H1 (cell line): ENCODE measurements at regions not wholly inside any gene's neighbourhood (a gene's known extent, or its start where the extent isn't known, plus 50 kb on each side); places are given as distances from the start of the nearest gene placed in this dataset.
A peak's percentile ranks its signal among the peaks of the same experiment; 100 is the strongest.

Experiments
- CTCF ChIA-PET: fragments of 300-600 bp; sonication (Branson Sonifier 250); formaldehyde crosslinking; loops from one replicate; lab custom pipeline; 2021; ENCODE audit not compliant: partially characterized antibody; lab: Charles Lee
- POLR2A ChIA-PET: fragments of 300-600 bp; sonication (Branson Sonifier 250); formaldehyde crosslinking; loops from one replicate; lab custom pipeline; 2021; ENCODE audit warnings: inconsistent platforms; ENCODE audit not compliant: partially characterized antibody; lab: Charles Lee
- DNase-seq, 2 experiments: peaks; one replicate each; pipeline versions ENCODE4 v3.0.0 to v3.0.0-alpha.2; 2010 to 2022; ENCODE audit warnings: low spot score in 2 of 2, low read depth in 1 of 2, mixed read lengths in 1 of 2
- FAIRE-seq: peaks from 2 replicates; lab custom pipeline; 2011; peaks lifted over from hg19 to GRCh38; lab: Jason Lieb, UNC
- H2AFZ ChIP-seq: 2 replicates; pipeline ENCODE4 v1.8.1; 2012; ENCODE audit warnings: low read length, inconsistent platforms
- H2AK5ac ChIP-seq: 2 replicates; pipeline ENCODE4 v1.6.1; 2013; ENCODE audit warnings: low read depth, low read length
- H2BK120ac ChIP-seq: replicated peaks from 2 replicates; pipeline ENCODE3; 2013; ENCODE audit warnings: low read depth, low read length, inconsistent platforms
- H2BK12ac ChIP-seq: 2 replicates; pipeline ENCODE4 v1.6.1; 2013; ENCODE audit warnings: low read depth, low read length
- H2BK15ac ChIP-seq: 2 replicates; pipeline ENCODE4 v1.6.1; 2013; ENCODE audit warnings: low read length
- H2BK20ac ChIP-seq: 2 replicates; pipeline ENCODE4 v1.6.1; 2013; ENCODE audit warnings: low read length
- H2BK5ac ChIP-seq: 2 replicates; pipeline ENCODE4 v1.6.1; 2013; ENCODE audit warnings: low read depth, low read length
- H3K14ac ChIP-seq: 2 replicates; pipeline ENCODE4 v1.6.1; 2013; ENCODE audit warnings: inconsistent platforms; ENCODE audit not compliant: insufficient read length
- H3K18ac ChIP-seq: 2 replicates; pipeline ENCODE4 v1.6.1; 2013; ENCODE audit warnings: low read length; ENCODE audit errors: extremely low read depth
- H3K23ac ChIP-seq: 2 replicates; pipeline ENCODE4 v1.6.1; 2013; ENCODE audit warnings: inconsistent platforms; ENCODE audit not compliant: insufficient read length
- H3K23me2 ChIP-seq: 2 replicates; pipeline ENCODE4 v1.6.1; 2013; ENCODE audit warnings: low read depth, low read length
- H3K27ac ChIP-seq: 2 replicates; pipeline ENCODE4 v1.6.1; 2011; ENCODE audit warnings: low read depth, low read length, inconsistent platforms
- H3K27me3 ChIP-seq, 4 experiments: replicated peaks in 1 of 4; 1 replicate in 1 of 4; 2 replicates in 3 of 4; pipeline versions ENCODE4 v1.6.1 to v1.8.1; 2011 to 2013; ENCODE audit warnings: low read length in 3 of 4, mild to moderate bottlenecking in 3 of 4, inconsistent platforms in 2 of 4, mixed read lengths in 2 of 4, moderate library complexity in 1 of 4; ENCODE audit not compliant: control insufficient read depth in 3 of 4, insufficient read depth in 3 of 4; ENCODE audit errors: extremely low read depth in 1 of 4
- H3K36me3 ChIP-seq, 4 experiments: 2 replicates each; pipeline versions ENCODE4 v1.6.1 to v1.8.1; 2011 to 2013; ENCODE audit warnings: mild to moderate bottlenecking in 4 of 4, low read length in 3 of 4, moderate library complexity in 2 of 4, control low read depth in 1 of 4, inconsistent platforms in 1 of 4; ENCODE audit not compliant: insufficient read depth in 4 of 4, control insufficient read depth in 2 of 4
- H3K4ac ChIP-seq: replicated peaks from 2 replicates; pipeline ENCODE3; 2013; ENCODE audit warnings: low read length, low read depth, mixed read lengths, inconsistent platforms; ENCODE audit not compliant: insufficient read length
- H3K4me1 ChIP-seq, 4 experiments: replicated peaks in 1 of 4; 1 replicate in 1 of 4; 2 replicates in 3 of 4; pipeline versions ENCODE4 v1.6.1 to v1.8.1; 2011 to 2013; ENCODE audit warnings: low read length in 3 of 4, inconsistent platforms in 2 of 4, mixed read lengths in 1 of 4; ENCODE audit not compliant: insufficient read depth in 4 of 4, control insufficient read depth in 3 of 4
- H3K4me2 ChIP-seq, 2 experiments: 2 replicates each; pipeline versions ENCODE4 v1.6.1 to v1.8.1; 2011 to 2013; ENCODE audit warnings: low read depth in 2 of 2, low read length in 2 of 2, control low read depth in 1 of 2, inconsistent platforms in 1 of 2, mild to moderate bottlenecking in 1 of 2; ENCODE audit not compliant: insufficient read depth in 1 of 2
- H3K4me3 ChIP-seq, 4 experiments: fragments of 200-600, 300-600 bp in 1 of 4; sonication (generic), shearing (Covaris generic), sonication (Bioruptor Twin) in 1 of 4; 2 replicates each; pipeline versions ENCODE4 v1.5.1 to v1.8.1; 2011 to 2016; ENCODE audit warnings: low read length in 4 of 4, low read depth in 3 of 4, control low read depth in 2 of 4, inconsistent platforms in 2 of 4, mild to moderate bottlenecking in 2 of 4, mixed read lengths in 1 of 4, moderate library complexity in 1 of 4; ENCODE audit not compliant: insufficient read depth in 2 of 4; ENCODE audit errors: extremely low read depth in 1 of 4
- H3K56ac ChIP-seq: replicated peaks from 2 replicates; pipeline ENCODE3; 2013; ENCODE audit warnings: low read depth, mild to moderate bottlenecking, mixed read lengths, low read length, inconsistent platforms; ENCODE audit not compliant: insufficient read length
- H3K79me1 ChIP-seq: 2 replicates; pipeline ENCODE4 v1.6.1; 2013; ENCODE audit warnings: low read depth, low read length, control low read depth
- H3K79me2 ChIP-seq, 2 experiments: 2 replicates each; pipeline versions ENCODE4 v1.6.1 to v1.8.1; 2012 to 2013; ENCODE audit warnings: low read length in 2 of 2, mild to moderate bottlenecking in 2 of 2, inconsistent platforms in 1 of 2; ENCODE audit not compliant: insufficient read depth in 2 of 2, control insufficient read depth in 1 of 2
- H3K9ac ChIP-seq, 4 experiments: replicated peaks in 1 of 4; 1 replicate in 1 of 4; 2 replicates in 3 of 4; pipeline versions ENCODE4 v1.6.1 to v1.8.1; 2011 to 2013; ENCODE audit warnings: low read depth in 3 of 4, low read length in 3 of 4, control low read depth in 2 of 4, mild to moderate bottlenecking in 2 of 4, moderate library complexity in 2 of 4, inconsistent platforms in 1 of 4; ENCODE audit errors: extremely low read depth in 1 of 4
- H3K9me3 ChIP-seq, 2 experiments: 2 replicates each; pipeline versions ENCODE4 v1.6.1 to v1.8.1; 2012 to 2013; ENCODE audit warnings: mild to moderate bottlenecking in 2 of 2, moderate library complexity in 2 of 2, control low read depth in 1 of 2, inconsistent platforms in 1 of 2, low read depth in 1 of 2, low read length in 1 of 2, mixed read lengths in 1 of 2; ENCODE audit not compliant: insufficient read depth in 2 of 2
- H4K20me1 ChIP-seq, 2 experiments: replicated peaks in 1 of 2; 2 replicates each; pipeline versions ENCODE3 to v1.8.1; 2011 to 2013; ENCODE audit warnings: inconsistent platforms in 2 of 2, low read length in 2 of 2, mild to moderate bottlenecking in 1 of 2; ENCODE audit not compliant: insufficient read depth in 2 of 2, control insufficient read depth in 1 of 2
- H4K5ac ChIP-seq: 2 replicates; pipeline ENCODE4 v1.6.1; 2013; ENCODE audit warnings: low read length, low read depth, mixed read lengths, inconsistent platforms; ENCODE audit not compliant: insufficient read length
- H4K8ac ChIP-seq: 2 replicates; pipeline ENCODE4 v1.8.0; 2013; ENCODE audit warnings: mild to moderate bottlenecking, moderate library complexity, low read length, inconsistent platforms; ENCODE audit not compliant: insufficient read depth; ENCODE audit errors: extremely low read depth
- H4K91ac ChIP-seq: replicated peaks from 2 replicates; pipeline ENCODE3; 2013; ENCODE audit warnings: low read length, mixed read lengths, inconsistent platforms; ENCODE audit not compliant: insufficient read length
- ASH2L ChIP-seq: fragments of 200-600, 300-600 bp; sonication (generic); IDR thresholded peaks from one replicate; pipeline ENCODE4 v1.7.1; 2017; ENCODE audit warnings: low read length
- ATF2 ChIP-seq: IDR thresholded peaks from 2 replicates; pipeline ENCODE4 v1.6.1; 2012; ENCODE audit warnings: low read length, inconsistent platforms
- BCL11A ChIP-seq, 2 experiments: IDR thresholded peaks; one replicate each; pipeline ENCODE4 v1.6.1; 2011; ENCODE audit warnings: low read depth in 2 of 2, low read length in 2 of 2, mild to moderate bottlenecking in 2 of 2
- CBX5 ChIP-seq: fragments of 300-800, 300-1000 bp; sonication (generic); IDR thresholded peaks from 2 replicates; pipeline ENCODE4 v1.7.1; 2016; ENCODE audit warnings: antibody characterized with exemption, low read length, low read depth
- EP300 ChIP-seq, 2 experiments: IDR thresholded peaks; 1 replicate in 1 of 2; 2 replicates in 1 of 2; pipeline ENCODE4 v1.6.1; 2011 to 2012; ENCODE audit warnings: low read depth in 2 of 2, low read length in 2 of 2, mild to moderate bottlenecking in 2 of 2, borderline replicate concordance in 1 of 2, inconsistent platforms in 1 of 2, moderate library complexity in 1 of 2
- JUND ChIP-seq: IDR thresholded peaks from 2 replicates; pipeline ENCODE4 v1.6.1; 2011; ENCODE audit warnings: mild to moderate bottlenecking, improper control_type of control experiment, low read length
- KDM4A ChIP-seq: IDR thresholded peaks from one replicate; pipeline ENCODE4 v1.7.1; 2012; ENCODE audit warnings: low read depth, mild to moderate bottlenecking, moderate library complexity, low read length, inconsistent platforms; ENCODE audit not compliant: severe bottlenecking
- MAFK ChIP-seq: IDR thresholded peaks from 2 replicates; pipeline ENCODE4 v1.6.1; 2012; ENCODE audit warnings: low read depth, mild to moderate bottlenecking, improper control_type of control experiment, low read length
- POLR2AphosphoS5 ChIP-seq: IDR thresholded peaks from 2 replicates; pipeline ENCODE4 v1.6.1; 2011; ENCODE audit warnings: low read depth, low read length
- RBBP5 ChIP-seq: IDR thresholded peaks from 2 replicates; pipeline ENCODE4 v1.7.1; 2012; ENCODE audit warnings: low read depth, mild to moderate bottlenecking, inconsistent platforms, low read length, moderate library complexity, borderline replicate concordance
- RFX5 ChIP-seq: IDR thresholded peaks from 2 replicates; pipeline ENCODE4 v1.6.1; 2011; ENCODE audit warnings: low read depth, low read length, improper control_type of control experiment, borderline replicate concordance
- SIN3A ChIP-seq, 2 experiments: IDR thresholded peaks in 1 of 2; conservative IDR thresholded peaks in 1 of 2; 2 replicates each; pipeline ENCODE4 v1.6.1; 2011 to 2012; ENCODE audit warnings: low read length in 2 of 2, improper control_type of control experiment in 1 of 2, low read depth in 1 of 2, mild to moderate bottlenecking in 1 of 2
- WGBS, 2 experiments: shearing (Covaris generic) in 1 of 2; methylation state at CpG; one replicate each; pipeline versions ENCODE4 v1.1.6 to v1.1.7; 2013 to 2015; ENCODE audit warnings: low lambda C conversion rate in 2 of 2, mixed read lengths in 2 of 2, inconsistent platforms in 1 of 2, low coverage in 1 of 2, missing lambda C conversion rate in 1 of 2; ENCODE audit not compliant: insufficient replicate concordance in 2 of 2, insufficient coverage in 1 of 2, insufficient read length in 1 of 2; ENCODE audit errors: extremely low coverage in 1 of 2, missing lambda C conversion rate in 1 of 2; 5-methylcytosine and 5-hydroxymethylcytosine counted together

DNA sequence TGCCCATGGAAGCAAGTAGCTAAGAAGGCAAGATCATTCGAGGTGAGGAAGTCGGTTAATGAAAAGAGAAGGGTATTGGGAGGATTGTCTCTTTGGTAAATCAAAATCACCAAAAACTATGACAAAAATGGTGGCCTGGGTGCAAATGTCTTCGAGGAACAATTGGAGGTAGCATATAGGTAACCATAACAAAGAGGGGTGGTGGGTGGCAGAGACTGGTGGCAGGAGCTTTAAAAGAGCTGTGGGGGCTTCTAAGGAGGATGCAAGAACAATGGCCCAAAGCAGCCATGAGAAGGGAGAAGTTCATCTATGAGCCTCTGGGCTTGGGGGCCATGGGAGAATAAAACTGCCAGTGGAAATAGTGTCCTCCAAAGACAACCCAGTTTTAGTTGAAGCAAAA is 172.2 kb upstream of the PDE1C start:
- Histone ChIP-seq H3K23ac (no peak overlapping the region), H4K20me1 (no peaks in the 10 kb centered on the region), H3K56ac (no peak overlapping the region), H2BK15ac (no peak overlapping the region), H2AK5ac (no peak overlapping the region), H4K91ac (no peak overlapping the region), H3K23me2 (no peaks in the 10 kb centered on the region), H3K9me3 (no peaks in the 10 kb centered on the region), H3K27me3 (no peaks in the 10 kb centered on the region), H3K36me3 (no peaks in the 10 kb centered on the region), H3K4me3 (no peak overlapping the region), H3K4ac (no peak overlapping the region), H2BK120ac (no peak overlapping the region), H2BK12ac (no peak overlapping the region), H3K4me1 (peaks cover 0 to 3% (median 0%) of the 10 kb centered on the region in 4 experiments; a peak in 1 of 7 replicates), H2BK5ac (no peak overlapping the region), H3K79me2 (no peaks in the 10 kb centered on the region), H3K4me2 (no peak overlapping the region), H3K79me1 (no peaks in the 10 kb centered on the region), H2AFZ (no peak overlapping the region), H3K18ac (no peak overlapping the region), H2BK20ac (no peak overlapping the region), H4K8ac (no peak overlapping the region), H3K14ac (no peak overlapping the region), H3K9ac (no peak overlapping the region), H4K5ac (no peak overlapping the region), H3K27ac (no peak overlapping the region)
- DNase-seq (peak in 1 of 2 experiments; percentile 7), FAIRE-seq (no peak)
- WGBS, 2 experiments, result 58% methylated on average over 3 of the region's 3 CpGs; no CpG with 5 or more reads in 1 of the 2 experiments
- ChIA-PET CTCF (interaction anchor here (0.5 to 1.3 kb wide), 2 partner anchors 14 to 21 kb away, joined by 3 to 4 read pairs; no protein-coding TSS in a partner anchor), POLR2A (no interaction called here)
- TF ChIP-seq CBX5 (no peak), EP300 (IDR thresholded peaks at IDR 0.05; ENCODE audit: borderline replicate concordance in 1 of 2, low read depth in 2 of 2, low read length in 2 of 2) (no peak), SIN3A (conservative IDR thresholded peaks at IDR 0.05 in 1 of 2, IDR thresholded peaks at IDR 0.05 in 1 of 2; ENCODE audit: low read depth in 1 of 2, low read length in 2 of 2) (no peak), KDM4A (no peak), ATF2 (no peak), MAFK (no peak), RFX5 (no peak), ASH2L (no peak), BCL11A (IDR thresholded peaks at IDR 0.05; ENCODE audit: low read depth in 2 of 2, low read length in 2 of 2) (no peak), RBBP5 (no peak), POLR2AphosphoS5 (no peak), JUND (no peak)
